Liver (tissue), 3 donors: ENCODE measurements at regions not wholly inside any gene's neighbourhood (a gene's known extent, or its start where the extent isn't known, plus 50 kb on each side); places are given as distances from the start of the nearest gene placed in this dataset.

Experiments used
- CTCF ChIP-seq: fragments of 150-350 bp; IDR thresholded peaks from 2 replicates; pipeline ENCODE4 v1.5.1; 2017; ENCODE audit warnings: improper control_type of control experiment, low read depth, low read length; ENCODE audit not compliant: missing input control
- EGR1 ChIP-seq, 2 donors: IDR thresholded peaks; 2 replicates each; pipeline ENCODE4 v1.6.1; 2016 to 2018; ENCODE audit warnings: antibody characterized with exemption in 2 of 2, low read depth in 2 of 2
- FOXA1 ChIP-seq: IDR thresholded peaks from 2 replicates; pipeline ENCODE4 v1.6.1; 2016; ENCODE audit warnings: antibody characterized with exemption
- GABPA ChIP-seq, 2 donors: IDR thresholded peaks in 1 of 2; conservative IDR thresholded peaks in 1 of 2; 2 replicates each; pipeline ENCODE4 v1.6.1; 2016; ENCODE audit warnings: antibody characterized with exemption in 2 of 2, mild to moderate bottlenecking in 1 of 2, moderate library complexity in 1 of 2
- HNF4G ChIP-seq: IDR thresholded peaks from 2 replicates; pipeline ENCODE4 v1.6.1; 2016; ENCODE audit warnings: antibody characterized with exemption
- JUND ChIP-seq, 2 donors: IDR thresholded peaks; 2 replicates each; pipeline ENCODE4 v1.6.1; 2016; ENCODE audit warnings: antibody characterized with exemption in 2 of 2
- NR2F2 ChIP-seq: IDR thresholded peaks from 2 replicates; pipeline ENCODE4 v1.6.1; 2016; ENCODE audit warnings: antibody characterized with exemption
- RAD21 ChIP-seq, 2 donors: IDR thresholded peaks; 2 replicates each; pipeline ENCODE4 v1.6.1; 2016; ENCODE audit warnings: antibody characterized with exemption in 2 of 2, mild to moderate bottlenecking in 2 of 2
- SP1 ChIP-seq: IDR thresholded peaks from 2 replicates; pipeline ENCODE4 v1.6.1; 2018; ENCODE audit warnings: antibody characterized with exemption, mild to moderate bottlenecking
- TAF1 ChIP-seq: conservative IDR thresholded peaks from 2 replicates; pipeline ENCODE4 v1.6.1; 2016; ENCODE audit warnings: antibody characterized with exemption, mild to moderate bottlenecking
- TF ChIP-seq, protein P1 (sequence below): IDR thresholded peaks from 2 replicates; pipeline ENCODE4 v1.6.1; 2016; ENCODE audit warnings: antibody characterized with exemption
- TF ChIP-seq, protein P2 (sequence below): IDR thresholded peaks from 2 replicates; pipeline ENCODE4 v1.6.1; 2016; ENCODE audit warnings: antibody characterized with exemption
- TF ChIP-seq, protein P3 (sequence below): IDR thresholded peaks from 2 replicates; pipeline ENCODE4 v1.6.1; 2016; ENCODE audit warnings: antibody characterized with exemption
- donor health status: healthy.
- donor health status: healthy.

DNA sequence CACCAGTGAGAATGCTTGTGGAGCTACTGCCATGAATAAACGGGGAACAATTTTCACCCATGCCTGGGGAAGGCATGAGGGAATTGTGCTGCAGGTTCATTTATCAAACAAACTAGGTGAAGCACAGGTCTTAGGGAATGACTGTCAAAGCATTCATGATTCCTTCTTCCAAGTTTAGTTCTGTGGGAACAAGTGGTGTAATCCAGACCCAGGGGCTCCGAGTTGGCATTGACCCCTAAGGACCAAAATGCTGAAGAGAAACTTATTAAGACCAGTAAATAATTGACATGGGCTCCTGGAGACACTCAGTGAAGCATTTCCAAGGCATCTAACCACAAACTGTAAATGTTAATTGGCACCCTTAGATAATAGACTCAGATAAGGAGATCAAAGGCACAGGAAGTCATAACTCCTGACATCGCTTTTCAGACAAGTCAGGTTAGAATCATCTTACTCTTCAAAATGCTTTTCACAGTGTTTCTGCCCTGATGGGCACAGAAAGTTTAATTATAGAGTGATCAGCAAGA lies 96.9 kb downstream of the SPP2 start:
- TF ChIP-seq JUND (IDR thresholded peaks at IDR 0.05): no peak
- TF ChIP-seq CTCF: no peak
- no peak for TF ChIP-seq RAD21 (IDR thresholded peaks at IDR 0.05)
- TF ChIP-seq, protein P1, sequence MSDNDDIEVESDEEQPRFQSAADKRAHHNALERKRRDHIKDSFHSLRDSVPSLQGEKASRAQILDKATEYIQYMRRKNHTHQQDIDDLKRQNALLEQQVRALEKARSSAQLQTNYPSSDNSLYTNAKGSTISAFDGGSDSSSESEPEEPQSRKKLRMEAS: no peak
- TF ChIP-seq, protein P2, sequence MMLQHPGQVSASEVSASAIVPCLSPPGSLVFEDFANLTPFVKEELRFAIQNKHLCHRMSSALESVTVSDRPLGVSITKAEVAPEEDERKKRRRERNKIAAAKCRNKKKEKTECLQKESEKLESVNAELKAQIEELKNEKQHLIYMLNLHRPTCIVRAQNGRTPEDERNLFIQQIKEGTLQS: no peak
- no peak for TF ChIP-seq SP1
- no peak for TF ChIP-seq EGR1 (IDR thresholded peaks at IDR 0.05; ENCODE audit: low read depth in 2 of 2)
- TF ChIP-seq NR2F2: no peak
- TF ChIP-seq HNF4G: no peak
- no peak for TF ChIP-seq FOXA1
- TF ChIP-seq, protein P3, sequence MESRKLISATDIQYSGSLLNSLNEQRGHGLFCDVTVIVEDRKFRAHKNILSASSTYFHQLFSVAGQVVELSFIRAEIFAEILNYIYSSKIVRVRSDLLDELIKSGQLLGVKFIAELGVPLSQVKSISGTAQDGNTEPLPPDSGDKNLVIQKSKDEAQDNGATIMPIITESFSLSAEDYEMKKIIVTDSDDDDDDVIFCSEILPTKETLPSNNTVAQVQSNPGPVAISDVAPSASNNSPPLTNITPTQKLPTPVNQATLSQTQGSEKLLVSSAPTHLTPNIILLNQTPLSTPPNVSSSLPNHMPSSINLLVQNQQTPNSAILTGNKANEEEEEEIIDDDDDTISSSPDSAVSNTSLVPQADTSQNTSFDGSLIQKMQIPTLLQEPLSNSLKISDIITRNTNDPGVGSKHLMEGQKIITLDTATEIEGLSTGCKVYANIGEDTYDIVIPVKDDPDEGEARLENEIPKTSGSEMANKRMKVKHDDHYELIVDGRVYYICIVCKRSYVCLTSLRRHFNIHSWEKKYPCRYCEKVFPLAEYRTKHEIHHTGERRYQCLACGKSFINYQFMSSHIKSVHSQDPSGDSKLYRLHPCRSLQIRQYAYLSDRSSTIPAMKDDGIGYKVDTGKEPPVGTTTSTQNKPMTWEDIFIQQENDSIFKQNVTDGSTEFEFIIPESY: no peak
- no peak for TF ChIP-seq GABPA (IDR thresholded peaks at IDR 0.05 in 1 of 2, conservative IDR thresholded peaks at IDR 0.05 in 1 of 2)
- no peak for TF ChIP-seq TAF1
